Tibial nerve (tissue), 3 donors: ENCODE measurements at regions not wholly inside any gene's neighbourhood (a gene's known extent, or its start where the extent isn't known, plus 50 kb on each side); places are given as distances from the start of the nearest gene placed in this dataset.

Experiments
- CTCF ChIP-seq, 5 experiments: fragments of 200-600 bp in 3 of 5; fragments of 450-650 bp in 2 of 5; sonication (generic) in 3 of 5; IDR thresholded peaks; one replicate each; pipeline ENCODE4 v1.5.1; 2016 to 2019; ENCODE audit warnings: antibody characterized with exemption in 5 of 5, mild to moderate bottlenecking in 3 of 5, moderate library complexity in 2 of 5
- POLR2A ChIP-seq, 2 donors: fragments of 450-650 bp; IDR thresholded peaks; one replicate each; pipeline ENCODE4 v1.6.1; 2017; ENCODE audit warnings: antibody characterized with exemption in 2 of 2, mild to moderate bottlenecking in 2 of 2, moderate library complexity in 2 of 2

- TF ChIP-seq POLR2A (IDR thresholded peaks at IDR 0.05) (no peak), CTCF (IDR thresholded peaks at IDR 0.05) (no peak)
These were observed 236.5 kb upstream of the SALL3 start for GRCh38 chr18:78743078-78743477.
